IPS-20b (cell line): ENCODE measurements at regions not wholly inside any gene's neighbourhood (a gene's known extent, or its start where the extent isn't known, plus 50 kb on each side); places are given as distances from the start of the nearest gene placed in this dataset.

Experiments used
- H3K27ac ChIP-seq: one replicate; pipeline ENCODE4 v1.5.1; 2013; ENCODE audit warnings: low read length
- H3K27me3 ChIP-seq: 2 replicates; pipeline ENCODE4 v1.6.1; 2013; ENCODE audit warnings: mild to moderate bottlenecking, low read length, inconsistent platforms; ENCODE audit not compliant: insufficient read depth
- H3K36me3 ChIP-seq: 2 replicates; pipeline ENCODE4 v1.6.1; 2013; ENCODE audit warnings: low read depth, mild to moderate bottlenecking, inconsistent platforms, low read length, moderate library complexity; ENCODE audit not compliant: insufficient read depth
- H3K4me1 ChIP-seq: 2 replicates; pipeline ENCODE4 v1.6.1; 2013; ENCODE audit warnings: mild to moderate bottlenecking, control low read depth, inconsistent platforms, low read length, moderate library complexity; ENCODE audit not compliant: insufficient read depth
- H3K4me3 ChIP-seq: 2 replicates; pipeline ENCODE4 v1.5.1; 2013; ENCODE audit warnings: mild to moderate bottlenecking, low read length, inconsistent platforms
- H3K9ac ChIP-seq: 2 replicates; pipeline ENCODE4 v1.6.1; 2013; ENCODE audit warnings: low read depth, mild to moderate bottlenecking, inconsistent platforms, low read length, moderate library complexity
- H3K9me3 ChIP-seq: 2 replicates; pipeline ENCODE4 v1.6.1; 2013; ENCODE audit warnings: mild to moderate bottlenecking, low read depth, low read length, inconsistent platforms; ENCODE audit not compliant: insufficient read depth

- Histone ChIP-seq H3K36me3 (no peaks in the 10 kb centered on the region), H3K9me3 (no peaks in the 10 kb centered on the region), H3K27me3 (no peaks in the 10 kb centered on the region), H3K4me1 (no peaks in the 10 kb centered on the region), H3K27ac (no peak overlapping the region), H3K9ac (no peak overlapping the region), H3K4me3 (no peak overlapping the region)
Observed at GRCh38 chr11:80365076-80365725, 924.4 kb upstream of the TENM4 start.

GRCh38 chr11:80362563-80363340, 921.9 kb upstream of the TENM4 start:
- H3K9ac ChIP-seq = no peak overlapping the region
- no peaks in the 10 kb centered on the region for H3K36me3 ChIP-seq
- H3K4me1 ChIP-seq = no peaks in the 10 kb centered on the region
- no peak overlapping the region for H3K4me3 ChIP-seq
- no peak overlapping the region for H3K27ac ChIP-seq
- H3K27me3 ChIP-seq = no peaks in the 10 kb centered on the region
- no peaks in the 10 kb centered on the region for H3K9me3 ChIP-seq

GRCh38 chr11:80355251-80355650, 914.4 kb upstream of the TENM4 start:
- Histone ChIP-seq H3K9ac (no peak overlapping the region), H3K4me1 (no peaks in the 10 kb centered on the region), H3K9me3 (no peaks in the 10 kb centered on the region), H3K27ac (no peak overlapping the region), H3K4me3 (no peak overlapping the region), H3K36me3 (no peaks in the 10 kb centered on the region), H3K27me3 (no peaks in the 10 kb centered on the region)

- H3K9me3 ChIP-seq = no peaks in the 10 kb centered on the region
- H3K9ac ChIP-seq = no peak overlapping the region
- H3K4me1 ChIP-seq = no peaks in the 10 kb centered on the region
- no peaks in the 10 kb centered on the region for H3K27me3 ChIP-seq
- no peaks in the 10 kb centered on the region for H3K36me3 ChIP-seq
- H3K27ac ChIP-seq = no peak overlapping the region
- no peak overlapping the region for H3K4me3 ChIP-seq
Observed at GRCh38 chr11:80350541-80350940, 909.7 kb upstream of the TENM4 start.

- Histone ChIP-seq H3K27ac (no peak overlapping the region), H3K27me3 (no peaks in the 10 kb centered on the region), H3K36me3 (no peaks in the 10 kb centered on the region), H3K4me1 (no peaks in the 10 kb centered on the region), H3K9me3 (no peaks in the 10 kb centered on the region), H3K4me3 (no peak overlapping the region), H3K9ac (no peak overlapping the region)
Observed at GRCh38 chr11:80349997-80350396, 909.2 kb upstream of the TENM4 start.

- Histone ChIP-seq H3K9ac (no peak overlapping the region), H3K4me3 (no peak overlapping the region), H3K9me3 (no peaks in the 10 kb centered on the region), H3K27me3 (no peaks in the 10 kb centered on the region), H3K4me1 (no peaks in the 10 kb centered on the region), H3K36me3 (no peaks in the 10 kb centered on the region), H3K27ac (no peak overlapping the region)
Observed at GRCh38 chr11:80346353-80347059, 905.7 kb upstream of the TENM4 start.

GRCh38 chr11:80343436-80343835, 902.6 kb upstream of the TENM4 start:
- Histone ChIP-seq H3K9me3 (no peaks in the 10 kb centered on the region), H3K4me3 (no peak overlapping the region), H3K9ac (no peak overlapping the region), H3K4me1 (no peaks in the 10 kb centered on the region), H3K27ac (no peak overlapping the region), H3K36me3 (no peaks in the 10 kb centered on the region), H3K27me3 (no peaks in the 10 kb centered on the region)

- Histone ChIP-seq H3K4me3 (no peak overlapping the region), H3K4me1 (no peaks in the 10 kb centered on the region), H3K9me3 (no peaks in the 10 kb centered on the region), H3K9ac (no peak overlapping the region), H3K27ac (no peak overlapping the region), H3K27me3 (no peaks in the 10 kb centered on the region), H3K36me3 (no peaks in the 10 kb centered on the region)
Observed at GRCh38 chr11:80338231-80338630, 897.4 kb upstream of the TENM4 start.

GRCh38 chr11:80331694-80332093, 890.9 kb upstream of the TENM4 start:
- Histone ChIP-seq H3K9ac (no peak overlapping the region), H3K4me3 (no peak overlapping the region), H3K36me3 (no peaks in the 10 kb centered on the region), H3K4me1 (peaks cover 15% of the 10 kb centered on the region), H3K9me3 (no peaks in the 10 kb centered on the region), H3K27me3 (no peaks in the 10 kb centered on the region), H3K27ac (no peak overlapping the region)

- Histone ChIP-seq H3K36me3 (no peaks in the 10 kb centered on the region), H3K9me3 (no peaks in the 10 kb centered on the region), H3K4me1 (peaks cover 15% of the 10 kb centered on the region), H3K9ac (no peak overlapping the region), H3K27ac (no peak overlapping the region), H3K27me3 (no peaks in the 10 kb centered on the region; the same call in 1 of the 2 replicates), H3K4me3 (no peak overlapping the region)
Observed at GRCh38 chr11:80330264-80330663, 889.4 kb upstream of the TENM4 start.

GRCh38 chr11:80328774-80329173, 887.9 kb upstream of the TENM4 start:
- Histone ChIP-seq H3K36me3 (no peaks in the 10 kb centered on the region), H3K4me3 (no peak overlapping the region; the same call in 1 of the 2 replicates), H3K27me3 (no peaks in the 10 kb centered on the region; the same call in 1 of the 2 replicates), H3K27ac (no peak overlapping the region), H3K9me3 (no peaks in the 10 kb centered on the region), H3K4me1 (peaks cover 15% of the 10 kb centered on the region), H3K9ac (no peak overlapping the region)
